Kidney epithelial cell (primary cell): ENCODE measurements at regions not wholly inside any gene's neighbourhood (a gene's known extent, or its start where the extent isn't known, plus 50 kb on each side); places are given as distances from the start of the nearest gene placed in this dataset.

Experiments used
- DNase-seq: peaks from one replicate; pipeline ENCODE4 v3.0.0-alpha.2; 2010; ENCODE audit warnings: low read depth
- H3K27me3 ChIP-seq: 2 replicates; pipeline ENCODE4 v1.6.0; 2011; ENCODE audit warnings: low read length; ENCODE audit not compliant: control insufficient read depth, insufficient read depth
- H3K36me3 ChIP-seq: 2 replicates; pipeline ENCODE4 v1.5.1; 2011; ENCODE audit warnings: low read length; ENCODE audit not compliant: control insufficient read depth, insufficient read depth
- H3K4me3 ChIP-seq: 2 replicates; pipeline ENCODE4 v1.5.1; 2011; ENCODE audit warnings: low read depth, mild to moderate bottlenecking, control low read depth, low read length
- TF ChIP-seq, protein P1 (sequence below): IDR thresholded peaks from 2 replicates; pipeline ENCODE4 v1.5.1; 2011; ENCODE audit warnings: mild to moderate bottlenecking, moderate library complexity, low read length, control low read depth, inconsistent platforms; ENCODE audit not compliant: insufficient read depth, poor library complexity, severe bottlenecking

DNA sequence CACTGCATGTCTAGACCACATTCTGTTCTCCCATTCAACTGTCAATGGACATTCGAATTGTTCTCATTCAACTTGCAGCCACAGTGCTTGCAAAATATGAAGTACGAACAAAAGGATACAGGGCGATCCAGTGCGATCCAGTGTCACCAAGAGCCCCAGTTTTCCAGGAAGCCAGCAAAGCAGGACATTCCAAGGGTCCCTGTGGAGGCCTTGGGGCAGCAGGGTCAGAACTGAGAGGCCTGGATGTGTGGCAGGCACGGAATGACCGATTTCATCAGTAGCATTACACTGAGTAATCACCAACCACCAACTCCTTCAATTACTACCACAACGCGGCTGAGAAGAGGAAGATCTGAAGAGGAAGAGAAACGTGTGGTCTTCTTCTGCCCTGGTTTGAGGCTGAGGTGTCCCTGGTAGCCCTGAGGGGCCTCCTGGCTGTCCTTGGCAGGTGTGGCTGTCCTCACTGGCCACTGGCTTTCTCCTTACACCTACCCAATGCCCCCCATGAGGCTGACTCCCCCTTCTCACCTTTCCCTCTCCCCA is 172.7 kb upstream of the FHL2 start:
- TF ChIP-seq, protein P1, sequence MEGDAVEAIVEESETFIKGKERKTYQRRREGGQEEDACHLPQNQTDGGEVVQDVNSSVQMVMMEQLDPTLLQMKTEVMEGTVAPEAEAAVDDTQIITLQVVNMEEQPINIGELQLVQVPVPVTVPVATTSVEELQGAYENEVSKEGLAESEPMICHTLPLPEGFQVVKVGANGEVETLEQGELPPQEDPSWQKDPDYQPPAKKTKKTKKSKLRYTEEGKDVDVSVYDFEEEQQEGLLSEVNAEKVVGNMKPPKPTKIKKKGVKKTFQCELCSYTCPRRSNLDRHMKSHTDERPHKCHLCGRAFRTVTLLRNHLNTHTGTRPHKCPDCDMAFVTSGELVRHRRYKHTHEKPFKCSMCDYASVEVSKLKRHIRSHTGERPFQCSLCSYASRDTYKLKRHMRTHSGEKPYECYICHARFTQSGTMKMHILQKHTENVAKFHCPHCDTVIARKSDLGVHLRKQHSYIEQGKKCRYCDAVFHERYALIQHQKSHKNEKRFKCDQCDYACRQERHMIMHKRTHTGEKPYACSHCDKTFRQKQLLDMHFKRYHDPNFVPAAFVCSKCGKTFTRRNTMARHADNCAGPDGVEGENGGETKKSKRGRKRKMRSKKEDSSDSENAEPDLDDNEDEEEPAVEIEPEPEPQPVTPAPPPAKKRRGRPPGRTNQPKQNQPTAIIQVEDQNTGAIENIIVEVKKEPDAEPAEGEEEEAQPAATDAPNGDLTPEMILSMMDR, result no peak

DNA sequence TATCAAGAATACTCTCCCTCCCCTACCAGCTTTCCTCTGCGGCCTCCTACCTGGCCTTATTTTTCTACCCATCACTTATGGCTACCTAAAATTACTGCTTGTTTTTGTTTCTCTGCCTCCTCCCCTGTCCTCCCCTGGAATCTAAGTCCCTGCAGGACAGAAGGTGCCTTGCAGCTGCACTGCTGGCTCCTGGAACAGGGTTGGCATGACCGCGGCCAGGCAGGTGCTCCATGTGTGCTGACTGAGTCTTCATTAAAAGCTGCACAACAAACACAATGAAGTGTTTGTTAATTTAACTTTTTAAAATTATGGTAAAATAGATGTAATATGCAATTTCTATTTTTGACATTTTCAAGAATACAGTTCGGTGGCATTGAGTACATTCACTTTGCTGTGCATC is 171.9 kb upstream of the FHL2 start:
- H3K4me3 ChIP-seq, result no peak overlapping the region
- TF ChIP-seq, protein P1, result no peak
- DNase-seq, result no peak
- no peaks in the 10 kb centered on the region for H3K36me3 ChIP-seq
- H3K27me3 ChIP-seq, result peaks cover 4% of the 10 kb centered on the region

More for the DNA sequence above, 172.7 kb upstream of the FHL2 start:
- H3K4me3 ChIP-seq, result no peak overlapping the region
- H3K27me3 ChIP-seq, result peaks cover 4% of the 10 kb centered on the region
- no peak for DNase-seq
- H3K36me3 ChIP-seq, result no peaks in the 10 kb centered on the region

DNA sequence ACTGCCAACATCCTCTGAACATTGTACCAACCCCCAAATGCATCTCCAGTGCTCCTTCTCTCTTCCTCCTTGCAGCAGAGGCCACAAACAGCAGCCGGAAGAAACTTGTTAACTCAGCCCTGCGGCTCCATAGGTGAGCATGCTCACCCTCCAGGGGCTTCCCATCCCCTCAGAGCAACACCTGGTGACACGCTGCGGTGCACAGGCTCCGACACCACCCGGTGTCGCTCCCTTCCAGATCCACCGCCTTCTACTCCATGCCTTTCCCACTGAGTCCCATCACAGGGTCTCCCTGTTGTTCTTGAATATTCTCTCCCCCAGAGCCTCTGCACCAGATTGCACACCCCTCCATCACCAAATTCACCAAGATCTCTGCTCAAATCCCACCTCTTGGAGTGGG is 171.5 kb upstream of the FHL2 start:
- no peak for DNase-seq
- Histone ChIP-seq H3K36me3 (no peaks in the 10 kb centered on the region), H3K4me3 (no peak overlapping the region), H3K27me3 (peaks cover 4% of the 10 kb centered on the region)
- TF ChIP-seq, protein P1, result no peak

DNA sequence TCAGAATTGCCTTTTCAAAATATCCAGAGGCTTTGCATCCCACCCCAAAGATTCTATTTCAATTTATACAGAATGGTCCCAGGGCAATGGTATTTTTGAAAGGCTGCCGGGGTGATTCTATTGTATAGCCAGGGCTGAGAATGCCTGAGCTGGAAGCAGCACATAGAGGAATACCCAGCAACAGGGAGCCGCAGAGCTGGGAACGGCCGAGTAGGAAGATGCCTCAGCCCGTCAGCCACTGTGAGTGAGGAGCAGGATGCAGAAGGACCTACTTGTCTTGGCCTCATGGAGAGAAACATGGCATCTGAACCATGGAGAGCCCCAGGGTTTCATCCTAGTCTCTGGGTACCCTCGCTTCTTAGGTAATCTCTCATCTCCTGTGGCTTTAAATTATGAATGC is 170.8 kb upstream of the FHL2 start:
- no peak for DNase-seq
- TF ChIP-seq, protein P1, result no peak

DNA sequence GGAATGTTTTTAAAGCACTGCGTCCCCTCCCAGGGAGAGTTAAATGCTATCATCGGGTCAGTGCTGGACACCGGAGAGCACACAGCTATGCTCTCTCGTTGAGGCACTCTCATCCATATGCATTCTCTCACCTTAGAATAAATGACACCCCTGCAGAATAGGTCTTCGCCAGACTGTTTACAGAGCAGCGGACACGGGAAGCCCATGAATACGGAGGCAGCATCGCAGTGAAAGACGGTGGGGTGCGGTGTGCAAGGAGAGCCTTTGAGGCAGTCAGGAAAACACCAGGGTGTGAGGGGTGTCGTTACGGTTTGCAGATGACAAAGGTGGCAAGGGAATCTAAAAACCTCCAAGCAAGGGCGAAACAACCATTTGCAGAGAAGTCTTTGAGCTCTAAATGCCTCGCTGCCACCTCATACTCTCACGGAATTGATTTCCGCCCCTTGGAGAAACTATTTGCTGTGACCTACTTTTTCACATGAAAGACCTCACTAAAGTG is 169.2 kb upstream of the FHL2 start:
- peaks cover 2% of the 10 kb centered on the region for H3K27me3 ChIP-seq
- H3K4me3 ChIP-seq, result no peak overlapping the region
- DNase-seq, result no peak
- no peaks in the 10 kb centered on the region for H3K36me3 ChIP-seq
- TF ChIP-seq, protein P1, result no peak

More for the DNA sequence above, 170.8 kb upstream of the FHL2 start:
- no peaks in the 10 kb centered on the region for H3K36me3 ChIP-seq
- H3K27me3 ChIP-seq, result peaks cover 2% of the 10 kb centered on the region
- no peak overlapping the region for H3K4me3 ChIP-seq

DNA sequence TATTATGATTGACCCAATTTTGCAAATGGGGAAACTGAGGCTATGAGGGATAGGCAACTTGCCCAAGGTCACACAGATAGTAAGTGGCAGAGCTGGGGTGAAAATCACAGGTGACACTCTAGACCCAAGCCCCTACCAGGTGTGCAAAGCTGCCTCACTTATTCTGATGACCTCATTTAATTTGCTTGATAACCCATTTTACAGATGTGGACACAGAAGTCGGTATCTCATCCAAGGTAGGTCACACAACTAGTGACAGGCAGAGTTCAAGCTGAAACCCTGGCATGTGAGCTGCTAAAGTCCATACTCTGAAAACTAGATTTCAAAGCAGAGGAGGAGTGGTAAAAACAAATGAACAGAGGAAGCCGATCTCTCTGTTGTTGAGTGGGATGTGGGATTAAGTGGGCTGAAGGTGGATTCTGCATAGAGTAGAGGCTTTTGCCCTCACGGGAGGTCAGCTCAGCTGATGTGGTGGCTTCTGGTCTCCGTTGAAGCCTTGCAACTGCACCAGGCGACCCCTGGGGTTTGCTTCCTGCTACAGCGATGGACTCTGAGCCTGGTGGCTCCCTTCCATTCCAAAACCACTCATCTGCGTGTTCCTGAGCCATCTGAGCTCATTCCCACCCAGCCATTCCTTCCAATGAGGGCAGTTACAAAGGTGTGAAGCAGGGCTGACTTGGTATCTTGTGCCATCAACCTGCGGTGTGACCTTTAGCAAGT is 164.3 kb upstream of the FHL2 start:
- Histone ChIP-seq H3K27me3 (peaks cover 6% of the 10 kb centered on the region), H3K36me3 (no peaks in the 10 kb centered on the region), H3K4me3 (no peak overlapping the region)
- no peak for DNase-seq
- TF ChIP-seq, protein P1, result no peak
